ENCODE measurements at regions not wholly inside any gene's neighbourhood (a gene's known extent, or its start where the extent isn't known, plus 50 kb on each side); places are given as distances from the start of the nearest gene placed in this dataset.

- no peak for TF ChIP-seq ZNF333 (CRISPR knock-in tag; IDR thresholded peaks at IDR 0.05; ENCODE audit: borderline replicate concordance)
Observed at GRCh38 chr1:220375715-220376114, 103.5 kb upstream of the RAB3GAP2 start (continued).

DNA sequence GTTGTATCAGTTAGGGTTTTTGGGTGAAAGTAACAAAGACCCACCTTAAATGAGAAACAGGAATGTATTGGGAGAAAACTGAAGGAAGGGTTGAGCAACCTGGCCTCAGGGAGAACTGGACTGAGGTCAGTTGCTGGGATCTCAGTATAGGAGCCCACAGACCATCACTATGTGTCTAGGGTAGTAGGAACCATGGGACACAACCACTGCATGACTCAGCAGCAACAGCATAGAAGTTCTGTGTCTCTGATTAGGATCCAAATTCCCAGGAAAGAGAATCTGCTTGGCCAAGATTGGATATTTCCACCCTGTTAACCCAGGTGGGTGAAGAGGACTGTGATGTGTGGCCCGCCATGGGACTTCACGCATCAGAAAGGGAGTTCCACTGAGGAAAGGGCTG, 102.2 kb upstream of the RAB3GAP2 start:
- H3K9ac ChIP-seq (ENCODE audit: insufficient read depth, low read depth, low read length): no peak overlapping the region
- WGBS (ENCODE audit: low lambda C conversion rate): 0% methylated on average over 2 of the region's 2 CpGs
- H3K79me2 ChIP-seq (ENCODE audit: insufficient read depth, low read length): no peaks in the 10 kb centered on the region
- H3K36me3 ChIP-seq (replicated peaks in 1 of 2; ENCODE audit: control insufficient read depth in 1 of 2, insufficient read depth in 2 of 2, low read length in 2 of 2): no peaks in the 10 kb centered on the region
- FAIRE-seq: no peak
- intact Hi-C loops (cut with micrococcal nuclease; ENCODE audit: unreplicated experiment) (loop anchor here (5.0 kb wide), 1 partner anchor 138 kb away; no protein-coding TSS in a partner anchor), in situ Hi-C loops (cut with HindIII; ENCODE audit: extremely low pct_ligation_motif_present, low pct_unique_long_range_greater_than_20kb) (no loop called here)
- no peak overlapping the region for H3K4me2 ChIP-seq (ENCODE audit: low read depth, low read length)
- H3K9me3 ChIP-seq (ENCODE audit: low read length): no peaks in the 10 kb centered on the region
- no peak overlapping the region for H3K27ac ChIP-seq (ENCODE audit: extremely low read length, insufficient read depth, low read length)
- CTCF ChIA-PET (ENCODE audit: low intra/inter-chr PET ratio, low total read pairs): no interaction called here
- H2AFZ ChIP-seq (ENCODE audit: low read length): no peak overlapping the region
- no peak for DNase-seq (ENCODE audit: low spot score)
- POLR2A ChIA-PET: no interaction called here
- no TSS peak for BruUV-seq (replicated peaks)
- H3K4me3 ChIP-seq (replicated peaks in 1 of 3; ENCODE audit: insufficient read depth in 1 of 3, low read depth in 2 of 3, low read length in 3 of 3): no peak overlapping the region
- H4K20me1 ChIP-seq (ENCODE audit: insufficient read depth, low read length): no peaks in the 10 kb centered on the region
- no peak for ATAC-seq
- TF ChIP-seq ZNF543 (CRISPR knock-in tag; IDR thresholded peaks at IDR 0.05): no peak
- TF ChIP-seq MXD4 (CRISPR knock-in tag; IDR thresholded peaks at IDR 0.05): no peak
- no peak for TF ChIP-seq ZFP36 (IDR thresholded peaks at IDR 0.05; ENCODE audit: borderline replicate concordance, low read depth, low read length, partially characterized antibody)
- TF ChIP-seq AHDC1 (CRISPR knock-in tag; IDR thresholded peaks at IDR 0.05; ENCODE audit: borderline replicate concordance): no peak
- no peak for TF ChIP-seq ZNF296 (CRISPR knock-in tag; conservative IDR thresholded peaks at IDR 0.05)
- no peak for TF ChIP-seq KMT2A (CRISPR knock-in tag; IDR thresholded peaks at IDR 0.05)
- TF ChIP-seq ZNF616 (CRISPR knock-in tag; IDR thresholded peaks at IDR 0.05; ENCODE audit: low read depth): no peak
- TF ChIP-seq, protein P1, sequence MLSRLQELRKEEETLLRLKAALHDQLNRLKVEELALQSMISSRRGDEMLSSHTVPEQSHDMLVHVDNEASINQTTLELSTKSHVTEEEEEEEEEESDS (CRISPR knock-in tag; IDR thresholded peaks at IDR 0.05; ENCODE audit: borderline replicate concordance): no peak
- TF ChIP-seq RFX3 (CRISPR knock-in tag; IDR thresholded peaks at IDR 0.05): no peak
- no peak for TF ChIP-seq ZNF790 (CRISPR knock-in tag; IDR thresholded peaks at IDR 0.05; ENCODE audit: borderline replicate concordance)
- no peak for TF ChIP-seq SATB2 (CRISPR knock-in tag; IDR thresholded peaks at IDR 0.05)
- no peak for TF ChIP-seq SRSF1 (optimal IDR thresholded peaks at IDR 0.05; ENCODE audit: low read depth, low read length)
- TF ChIP-seq HNRNPUL1 (IDR thresholded peaks at IDR 0.05; ENCODE audit: low read depth, low read length): no peak
- TF ChIP-seq ZNF557 (CRISPR knock-in tag; IDR thresholded peaks at IDR 0.05): no peak
- TF ChIP-seq RARG (CRISPR knock-in tag; IDR thresholded peaks at IDR 0.05; ENCODE audit: low read depth): no peak
- no peaks in the 10 kb centered on the region for H3K27me3 ChIP-seq (ENCODE audit: control insufficient read depth in 1 of 2, insufficient read depth in 2 of 2, low read length in 2 of 2)
- peaks cover 10% of the 10 kb centered on the region for H3K4me1 ChIP-seq (ENCODE audit: insufficient read depth, low read length)
